Uterus (tissue), 2 donors: ENCODE measurements at regions not wholly inside any gene's neighbourhood (a gene's known extent, or its start where the extent isn't known, plus 50 kb on each side); places are given as distances from the start of the nearest gene placed in this dataset.

Experiments used
- CTCF ChIP-seq, 4 experiments: fragments of 200-600 bp in 2 of 4; fragments of 450-650 bp in 2 of 4; sonication (generic) in 2 of 4; IDR thresholded peaks; one replicate each; pipeline ENCODE4 v1.5.1; 2016 to 2019; ENCODE audit warnings: antibody characterized with exemption in 4 of 4, mild to moderate bottlenecking in 2 of 4, moderate library complexity in 1 of 4
- POLR2A ChIP-seq, 2 donors: fragments of 450-650 bp; IDR thresholded peaks; one replicate each; pipeline ENCODE4 v1.6.1; 2016; ENCODE audit warnings: antibody characterized with exemption in 2 of 2, mild to moderate bottlenecking in 1 of 2, moderate library complexity in 1 of 2

- TF ChIP-seq CTCF (IDR thresholded peaks at IDR 0.05) (no peak), POLR2A (IDR thresholded peaks at IDR 0.05) (no peak)
Observed at GRCh38 chr4:176500894-176501293, 181.1 kb downstream of the SPCS3 start.
